ENCODE measurements at regions not wholly inside any gene's neighbourhood (a gene's known extent, or its start where the extent isn't known, plus 50 kb on each side); places are given as distances from the start of the nearest gene placed in this dataset.

DNA sequence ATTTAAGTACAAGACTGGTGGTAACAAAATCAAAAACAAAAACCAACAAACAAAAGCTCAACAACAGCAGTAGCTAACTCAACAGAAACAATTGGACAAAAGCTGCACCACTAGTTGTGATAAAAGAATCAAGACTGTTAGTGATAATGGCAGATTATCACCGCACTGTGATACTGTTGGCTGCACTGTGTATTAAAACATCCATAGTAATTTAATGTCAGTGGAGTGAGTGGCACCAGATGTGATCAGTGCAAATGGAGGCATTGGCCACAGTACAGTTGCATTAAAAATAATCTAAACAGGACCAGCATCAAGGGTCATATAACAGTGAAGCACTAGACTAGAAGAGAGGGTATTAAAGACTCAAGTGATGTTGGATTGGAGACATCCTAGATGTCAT lies 1341.3 kb downstream of the MRPL39 start:
- no peak overlapping the region for H3K4me3 ChIP-seq
- intact Hi-C loops (cut with DNase I), result no loop called here
- no peaks in the 10 kb centered on the region for H3K36me3 ChIP-seq

DNA sequence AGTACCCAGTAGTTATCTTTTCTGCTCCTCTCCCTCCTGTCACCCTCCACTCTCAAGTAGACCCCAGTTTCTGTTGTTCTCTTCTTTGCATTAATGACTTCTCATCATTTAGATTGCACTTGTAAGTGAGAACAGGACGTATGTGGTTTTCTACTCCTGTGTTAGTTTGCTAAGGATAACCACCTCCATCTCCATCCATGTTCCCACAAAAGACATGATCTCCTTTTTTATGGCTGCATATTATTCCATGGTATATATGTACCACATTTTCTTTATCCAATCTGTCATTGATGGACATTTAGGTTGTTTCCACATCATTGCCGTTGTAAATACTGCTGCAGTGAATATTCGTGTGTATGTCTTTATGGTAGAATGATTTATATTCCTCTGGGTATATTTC lies 1346.5 kb downstream of the MRPL39 start:
- TF ChIP-seq POLR2AphosphoS5 (IDR thresholded peaks at IDR 0.05; ENCODE audit: insufficient read depth in 1 of 2, low read depth in 1 of 2), result no peak
- no peak for TF ChIP-seq POLR2A (IDR thresholded peaks at IDR 0.05)
- TF ChIP-seq, protein P1, sequence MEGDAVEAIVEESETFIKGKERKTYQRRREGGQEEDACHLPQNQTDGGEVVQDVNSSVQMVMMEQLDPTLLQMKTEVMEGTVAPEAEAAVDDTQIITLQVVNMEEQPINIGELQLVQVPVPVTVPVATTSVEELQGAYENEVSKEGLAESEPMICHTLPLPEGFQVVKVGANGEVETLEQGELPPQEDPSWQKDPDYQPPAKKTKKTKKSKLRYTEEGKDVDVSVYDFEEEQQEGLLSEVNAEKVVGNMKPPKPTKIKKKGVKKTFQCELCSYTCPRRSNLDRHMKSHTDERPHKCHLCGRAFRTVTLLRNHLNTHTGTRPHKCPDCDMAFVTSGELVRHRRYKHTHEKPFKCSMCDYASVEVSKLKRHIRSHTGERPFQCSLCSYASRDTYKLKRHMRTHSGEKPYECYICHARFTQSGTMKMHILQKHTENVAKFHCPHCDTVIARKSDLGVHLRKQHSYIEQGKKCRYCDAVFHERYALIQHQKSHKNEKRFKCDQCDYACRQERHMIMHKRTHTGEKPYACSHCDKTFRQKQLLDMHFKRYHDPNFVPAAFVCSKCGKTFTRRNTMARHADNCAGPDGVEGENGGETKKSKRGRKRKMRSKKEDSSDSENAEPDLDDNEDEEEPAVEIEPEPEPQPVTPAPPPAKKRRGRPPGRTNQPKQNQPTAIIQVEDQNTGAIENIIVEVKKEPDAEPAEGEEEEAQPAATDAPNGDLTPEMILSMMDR (IDR thresholded peaks at IDR 0.05), result no peak
- Histone ChIP-seq H3K4me1 (no peaks in the 10 kb centered on the region), H3K9me3 (no peaks in the 10 kb centered on the region), H3K27ac (no peak overlapping the region), H3K4me3 (no peak overlapping the region), H3K36me3 (no peaks in the 10 kb centered on the region), H3K27me3 (no peaks in the 10 kb centered on the region)
- no peak for DNase-seq (ENCODE audit: extremely low spot score in 2 of 2)
- intact Hi-C loops (cut with DNase I), result no loop called here

More for the DNA sequence above, 1341.3 kb downstream of the MRPL39 start:
- no peaks in the 10 kb centered on the region for H3K9me3 ChIP-seq
- H3K27ac ChIP-seq, result no peak overlapping the region
- no peaks in the 10 kb centered on the region for H3K4me1 ChIP-seq
- H3K27me3 ChIP-seq, result no peaks in the 10 kb centered on the region
- no peak for DNase-seq (ENCODE audit: extremely low spot score in 2 of 2)
- TF ChIP-seq POLR2AphosphoS5 (IDR thresholded peaks at IDR 0.05; ENCODE audit: insufficient read depth in 1 of 2, low read depth in 1 of 2) (no peak), POLR2A (IDR thresholded peaks at IDR 0.05) (no peak)
- TF ChIP-seq, protein P1 (IDR thresholded peaks at IDR 0.05), result no peak

DNA sequence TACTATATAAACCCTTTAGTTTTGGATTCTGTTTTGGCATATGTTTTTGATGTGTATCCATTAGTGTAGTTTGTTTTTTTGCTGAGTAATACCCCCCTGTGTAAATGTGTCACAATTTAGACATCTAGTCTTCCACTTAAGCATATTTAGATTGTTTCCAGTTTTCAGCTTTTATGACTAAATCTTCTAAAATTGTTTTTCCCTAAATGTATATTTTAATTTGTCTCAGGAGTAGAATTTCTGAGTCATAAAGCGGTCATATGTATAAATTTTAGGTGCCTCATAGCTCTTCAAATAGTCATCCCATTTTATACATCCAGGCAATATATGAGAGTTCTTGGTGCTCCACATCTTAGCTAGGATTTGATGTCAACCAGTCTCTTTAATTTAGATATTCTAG lies 1348.0 kb downstream of the MRPL39 start:
- intact Hi-C loops (cut with DNase I), result no loop called here

DNA sequence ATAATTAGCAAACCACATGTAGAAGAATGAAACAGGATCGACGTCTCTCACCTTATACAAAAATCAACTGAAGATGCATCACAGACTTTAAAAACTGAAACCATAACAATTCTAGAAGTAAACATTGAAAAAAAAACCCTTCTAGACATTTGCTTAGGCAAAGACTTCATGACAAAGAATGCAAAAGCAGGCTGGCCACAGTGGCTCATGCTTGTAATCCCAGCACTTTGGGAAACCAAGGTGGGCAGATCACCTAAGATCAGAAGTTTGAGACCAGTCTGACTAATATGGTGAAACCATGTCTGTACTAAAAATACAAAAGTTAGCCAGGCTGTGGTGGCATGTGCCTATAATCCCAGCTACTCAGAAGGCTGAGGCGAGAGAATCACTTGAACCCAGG lies 1351.7 kb downstream of the MRPL39 start:
- TF ChIP-seq POLR2A (IDR thresholded peaks at IDR 0.05) (no peak), POLR2AphosphoS5 (IDR thresholded peaks at IDR 0.05; ENCODE audit: insufficient read depth in 1 of 2, low read depth in 1 of 2) (no peak)
- TF ChIP-seq, protein P1 (IDR thresholded peaks at IDR 0.05), result no peak
- no peaks in the 10 kb centered on the region for H3K27me3 ChIP-seq
- no peak for DNase-seq (ENCODE audit: extremely low spot score in 2 of 2)
- H3K36me3 ChIP-seq, result no peaks in the 10 kb centered on the region
- intact Hi-C loops (cut with DNase I), result no loop called here
- H3K4me3 ChIP-seq, result no peak overlapping the region
- no peak overlapping the region for H3K27ac ChIP-seq
- no peaks in the 10 kb centered on the region for H3K9me3 ChIP-seq
- no peaks in the 10 kb centered on the region for H3K4me1 ChIP-seq

More for the DNA sequence above, 1348.0 kb downstream of the MRPL39 start:
- DNase-seq (ENCODE audit: extremely low spot score in 2 of 2), result no peak
- Histone ChIP-seq H3K9me3 (no peaks in the 10 kb centered on the region), H3K4me3 (no peak overlapping the region), H3K27ac (no peak overlapping the region), H3K36me3 (no peaks in the 10 kb centered on the region), H3K4me1 (no peaks in the 10 kb centered on the region), H3K27me3 (no peaks in the 10 kb centered on the region)
- TF ChIP-seq POLR2A (IDR thresholded peaks at IDR 0.05) (no peak), POLR2AphosphoS5 (IDR thresholded peaks at IDR 0.05; ENCODE audit: insufficient read depth in 1 of 2, low read depth in 1 of 2) (no peak)
- TF ChIP-seq, protein P1 (IDR thresholded peaks at IDR 0.05), result no peak

DNA sequence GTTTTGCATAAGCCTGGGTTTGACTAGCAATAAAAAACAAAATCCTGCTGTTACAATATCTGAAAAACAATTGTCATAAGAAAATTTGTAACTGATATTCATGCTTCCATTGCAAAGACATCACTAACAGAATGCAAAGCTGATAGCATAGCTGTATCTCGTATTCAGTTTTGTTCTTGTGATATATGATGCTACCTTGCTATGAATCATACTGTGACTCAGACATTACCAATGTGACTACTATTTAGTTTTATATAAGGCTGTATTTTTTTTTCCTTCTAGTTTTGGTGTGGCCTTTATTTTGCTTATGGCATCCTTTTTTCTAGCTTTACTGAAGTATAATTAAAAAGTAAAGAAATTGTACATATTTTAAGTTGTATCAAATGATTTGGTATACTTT lies 1381.8 kb downstream of the MRPL39 start:
- no peak for DNase-seq (ENCODE audit: extremely low spot score in 2 of 2)
- TF ChIP-seq POLR2A (IDR thresholded peaks at IDR 0.05), result no peak
- no peak for TF ChIP-seq POLR2AphosphoS5 (IDR thresholded peaks at IDR 0.05; ENCODE audit: insufficient read depth in 1 of 2, low read depth in 1 of 2)
- TF ChIP-seq, protein P1 (IDR thresholded peaks at IDR 0.05), result no peak
- no peak overlapping the region for H3K4me3 ChIP-seq
- H3K27me3 ChIP-seq, result no peaks in the 10 kb centered on the region
- no peaks in the 10 kb centered on the region for H3K9me3 ChIP-seq
- H3K4me1 ChIP-seq, result no peaks in the 10 kb centered on the region
- intact Hi-C loops (cut with DNase I), result no loop called here
- no peak overlapping the region for H3K27ac ChIP-seq
- H3K36me3 ChIP-seq, result no peaks in the 10 kb centered on the region

Measured in vagina (tissue), 2 donors.